Right lobe of liver (tissue), 6 donors: ENCODE measurements at regions not wholly inside any gene's neighbourhood (a gene's known extent, or its start where the extent isn't known, plus 50 kb on each side); places are given as distances from the start of the nearest gene placed in this dataset.
"Not testable (repeated sequence)": the region's sequence is repeated elsewhere in the genome, so short reads cannot be mapped to it uniquely, and the experiment has no call there.

Experiments
- ATAC-seq, 4 donors: fragments of 200-7000 bp; cut with Tn5 transposase; one replicate each; pipeline ENCODE4 v1.9.1; 2020; ENCODE audit warnings: mild to moderate bottlenecking in 4 of 4, moderate library complexity in 4 of 4
- DNase-seq, 3 donors: peaks; one replicate each; pipeline ENCODE4 v3.0.0-alpha.2; 2020
- H3K27ac ChIP-seq, 3 donors: fragments of 200-600 bp; one replicate each; pipeline ENCODE4 v1.8.0; 2022
- H3K27me3 ChIP-seq, 2 donors: fragments of 200-600 bp; one replicate each; pipeline ENCODE4 v1.8.0; 2022
- H3K36me3 ChIP-seq, 4 donors: fragments of 200-600 bp; sonication (generic) in 1 of 4; one replicate each; pipeline versions ENCODE4 v1.5.1 to v1.8.0; 2017 to 2022; ENCODE audit warnings: control low read depth in 1 of 4
- H3K4me1 ChIP-seq, 4 donors: fragments of 200-600 bp; sonication (generic) in 1 of 4; one replicate each; pipeline versions ENCODE4 v1.5.1 to v1.8.0; 2017 to 2022; ENCODE audit warnings: control low read depth in 1 of 4
- H3K4me3 ChIP-seq, 3 donors: fragments of 200-600 bp; one replicate each; pipeline ENCODE4 v1.8.0; 2022
- H3K9me3 ChIP-seq, 4 donors: fragments of 200-600 bp; sonication (generic) in 1 of 4; one replicate each; pipeline versions ENCODE4 v1.5.1 to v1.8.0; 2017 to 2022; ENCODE audit warnings: control low read depth in 1 of 4
- POLR2A ChIP-seq: fragments of 450-650 bp; IDR thresholded peaks from one replicate; pipeline ENCODE4 v1.6.1; 2017; ENCODE audit warnings: antibody characterized with exemption, mild to moderate bottlenecking
- WGBS: methylation state at CpG from one replicate; pipeline ENCODE4 v1.1.6; 2018; ENCODE audit warnings: low coverage, low lambda C conversion rate; ENCODE audit not compliant: insufficient coverage; ENCODE audit errors: missing lambda C conversion rate; 5-methylcytosine and 5-hydroxymethylcytosine counted together
- intact Hi-C, 2 donors: fragments of 100-400 bp; cut with DNase I; formaldehyde crosslinking; loops; one replicate each; pipeline versions ENCODE4 v1.11.2 to v1.14.1; 2022
- TF ChIP-seq, protein P1 (sequence below), 4 donors: fragments of 200-600 bp in 3 of 4; fragments of 450-650 bp in 1 of 4; IDR thresholded peaks; one replicate each; pipeline versions ENCODE4 v1.5.1 to v1.8.0; 2016 to 2022; ENCODE audit warnings: antibody characterized with exemption in 4 of 4, mild to moderate bottlenecking in 2 of 4
- donor health status: DM: no; HTN: yes; CAD: no.
- donor health status: DM: no; HTN: no; CAD: no.
- donor health status: DM: no; HTN: no; CAD: no.
- donor health status: DM: no; HTN: yes; CAD: no.
- donor health status: DM: no; HTN: yes; CAD: no.

DNA sequence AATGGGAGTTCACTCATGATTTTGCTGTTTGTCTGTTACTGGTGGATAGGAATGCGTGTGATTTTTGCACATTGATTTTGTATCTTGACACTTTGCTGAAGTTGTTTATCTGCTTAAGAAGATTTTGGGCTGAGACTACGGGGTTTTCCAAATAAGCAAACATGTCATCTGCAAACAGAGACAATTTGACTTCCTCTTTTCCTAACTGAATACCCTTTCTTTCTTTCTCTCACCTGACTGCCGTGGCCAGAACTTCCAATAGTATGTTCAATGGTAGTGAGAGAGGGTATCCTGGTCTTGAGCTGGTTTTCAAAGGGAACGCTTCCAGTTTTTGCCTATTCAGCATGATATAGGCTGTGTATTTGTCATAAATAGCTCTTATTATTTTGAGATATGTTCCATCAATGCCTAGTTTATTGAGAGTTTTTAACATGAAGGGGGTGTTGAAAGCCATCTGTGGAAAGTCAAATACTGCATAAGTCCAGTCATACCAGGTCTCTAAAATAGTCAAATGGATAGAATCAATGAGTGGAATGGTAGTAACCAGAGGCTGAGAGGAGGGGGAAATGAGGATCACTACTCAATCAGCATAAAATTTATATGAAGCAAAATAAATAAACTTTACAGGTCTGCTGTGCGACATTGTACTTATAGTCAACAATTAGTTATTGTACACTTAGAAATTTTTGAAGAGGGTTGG is 610.4 kb upstream of the ADGRB3 start:
- intact Hi-C loops, result no loop called here
- Histone ChIP-seq H3K4me3 (no peak overlapping the region), H3K27me3 (no peaks in the 10 kb centered on the region), H3K9me3 (no peaks in the 10 kb centered on the region), H3K27ac (no peak overlapping the region), H3K36me3 (no peaks in the 10 kb centered on the region), H3K4me1 (no peaks in the 10 kb centered on the region)
- TF ChIP-seq, protein P1, sequence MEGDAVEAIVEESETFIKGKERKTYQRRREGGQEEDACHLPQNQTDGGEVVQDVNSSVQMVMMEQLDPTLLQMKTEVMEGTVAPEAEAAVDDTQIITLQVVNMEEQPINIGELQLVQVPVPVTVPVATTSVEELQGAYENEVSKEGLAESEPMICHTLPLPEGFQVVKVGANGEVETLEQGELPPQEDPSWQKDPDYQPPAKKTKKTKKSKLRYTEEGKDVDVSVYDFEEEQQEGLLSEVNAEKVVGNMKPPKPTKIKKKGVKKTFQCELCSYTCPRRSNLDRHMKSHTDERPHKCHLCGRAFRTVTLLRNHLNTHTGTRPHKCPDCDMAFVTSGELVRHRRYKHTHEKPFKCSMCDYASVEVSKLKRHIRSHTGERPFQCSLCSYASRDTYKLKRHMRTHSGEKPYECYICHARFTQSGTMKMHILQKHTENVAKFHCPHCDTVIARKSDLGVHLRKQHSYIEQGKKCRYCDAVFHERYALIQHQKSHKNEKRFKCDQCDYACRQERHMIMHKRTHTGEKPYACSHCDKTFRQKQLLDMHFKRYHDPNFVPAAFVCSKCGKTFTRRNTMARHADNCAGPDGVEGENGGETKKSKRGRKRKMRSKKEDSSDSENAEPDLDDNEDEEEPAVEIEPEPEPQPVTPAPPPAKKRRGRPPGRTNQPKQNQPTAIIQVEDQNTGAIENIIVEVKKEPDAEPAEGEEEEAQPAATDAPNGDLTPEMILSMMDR (IDR thresholded peaks at IDR 0.05), result no peak
- no peak for TF ChIP-seq POLR2A
- ATAC-seq, result no peak
- WGBS, result 38% methylated on average over 5 of the region's 5 CpGs
- no peak for DNase-seq

DNA sequence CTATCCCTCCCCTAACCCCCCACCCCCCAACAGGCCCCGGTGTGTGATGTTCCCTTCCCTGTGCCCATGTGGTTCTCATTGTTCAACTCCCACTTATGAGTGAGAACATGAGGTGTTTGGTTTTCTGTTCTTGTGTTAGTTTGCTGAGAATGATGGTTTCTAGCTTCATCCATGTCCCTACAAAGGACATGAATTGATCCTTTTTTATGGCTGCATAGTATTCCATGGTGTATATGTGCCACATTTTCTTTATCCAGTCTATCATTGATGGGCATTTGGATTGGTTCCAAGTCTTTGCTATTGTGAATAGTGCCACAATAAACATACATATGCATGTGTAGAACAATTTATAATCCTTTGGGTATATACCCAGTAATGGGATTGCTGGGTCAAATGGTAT is 612.1 kb upstream of the ADGRB3 start:
- intact Hi-C loops, H3K9me3 ChIP-seq, H3K4me3 ChIP-seq, H3K27me3 ChIP-seq, H3K4me1 ChIP-seq, H3K27ac ChIP-seq, ATAC-seq, DNase-seq, H3K36me3 ChIP-seq: not testable (repeated sequence)
- 75% methylated on average over 1 of the region's 1 CpG for WGBS

DNA sequence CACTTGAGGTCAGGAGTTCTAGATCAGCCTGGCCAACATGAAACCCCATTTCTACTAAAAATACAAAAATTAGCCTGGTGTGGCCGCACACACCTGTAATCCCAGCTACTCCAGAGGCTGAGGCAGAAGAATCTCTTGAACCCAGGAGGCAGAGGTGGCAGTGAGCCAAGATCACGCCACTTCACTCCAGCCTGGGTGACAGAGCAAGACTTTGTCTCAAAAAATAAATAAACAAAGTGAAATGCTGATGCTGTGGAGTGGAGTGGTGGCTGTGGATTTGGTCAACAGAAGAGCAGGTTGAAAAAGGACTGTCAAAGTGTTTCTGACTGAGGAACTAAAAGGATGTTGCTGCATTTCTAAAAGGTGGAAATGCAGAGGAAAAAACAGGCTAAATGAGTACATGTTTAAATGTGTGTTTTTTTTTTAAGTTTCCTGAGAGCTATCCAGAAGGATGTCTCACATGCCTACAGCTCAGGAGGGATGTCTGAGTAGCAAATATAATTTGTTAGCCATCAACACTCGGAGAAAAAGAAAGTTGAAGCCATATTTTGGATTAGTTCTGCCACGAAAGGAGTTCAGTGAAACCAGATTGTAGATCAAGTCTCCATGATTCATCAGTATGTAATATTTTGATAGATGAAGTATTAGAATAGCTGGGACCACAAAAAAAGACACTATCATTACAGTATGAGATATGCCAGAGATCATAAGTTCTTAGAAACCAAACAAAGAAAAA is 621.1 kb upstream of the ADGRB3 start:
- Histone ChIP-seq H3K4me1 (no peaks in the 10 kb centered on the region), H3K4me3 (no peak overlapping the region), H3K27ac (no peak overlapping the region), H3K36me3 (no peaks in the 10 kb centered on the region), H3K27me3 (no peaks in the 10 kb centered on the region), H3K9me3 (no peaks in the 10 kb centered on the region)
- ATAC-seq, result no peak
- WGBS, result 36% methylated on average over 4 of the region's 4 CpGs
- TF ChIP-seq, protein P1 (IDR thresholded peaks at IDR 0.05), result no peak
- no peak for TF ChIP-seq POLR2A
- DNase-seq, result no peak
- intact Hi-C loops, result no loop called here

DNA sequence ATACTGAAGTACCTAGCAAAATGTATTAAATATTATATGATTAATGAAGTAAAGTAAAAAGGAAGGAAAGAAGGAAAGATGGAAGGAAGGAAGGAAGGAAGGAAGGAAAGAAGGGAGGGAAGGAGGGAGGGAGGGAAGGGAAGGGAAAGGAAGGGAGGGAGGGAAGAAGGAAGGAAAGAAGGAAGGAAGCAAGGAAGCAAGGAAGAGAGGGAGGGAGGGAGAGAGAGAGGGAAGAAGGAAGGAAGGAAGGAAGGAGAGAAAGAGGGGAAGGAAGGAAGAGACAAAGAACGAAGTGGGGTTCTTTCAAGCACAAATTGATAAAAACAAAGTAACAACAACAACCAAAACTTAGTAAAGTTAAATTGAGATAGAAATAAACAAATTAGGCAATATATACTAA is 622.3 kb upstream of the ADGRB3 start:
- no peak overlapping the region for H3K4me3 ChIP-seq
- H3K4me1 ChIP-seq, result no peaks in the 10 kb centered on the region
- WGBS, result 21% methylated on average over 1 of the region's 1 CpG
- ATAC-seq (no peak), DNase-seq (no peak)
- intact Hi-C loops, result no loop called here
- no peaks in the 10 kb centered on the region for H3K36me3 ChIP-seq
- no peaks in the 10 kb centered on the region for H3K27me3 ChIP-seq
- TF ChIP-seq, protein P1 (IDR thresholded peaks at IDR 0.05), result no peak
- TF ChIP-seq POLR2A, result no peak
- H3K9me3 ChIP-seq, result no peaks in the 10 kb centered on the region
- no peak overlapping the region for H3K27ac ChIP-seq

DNA sequence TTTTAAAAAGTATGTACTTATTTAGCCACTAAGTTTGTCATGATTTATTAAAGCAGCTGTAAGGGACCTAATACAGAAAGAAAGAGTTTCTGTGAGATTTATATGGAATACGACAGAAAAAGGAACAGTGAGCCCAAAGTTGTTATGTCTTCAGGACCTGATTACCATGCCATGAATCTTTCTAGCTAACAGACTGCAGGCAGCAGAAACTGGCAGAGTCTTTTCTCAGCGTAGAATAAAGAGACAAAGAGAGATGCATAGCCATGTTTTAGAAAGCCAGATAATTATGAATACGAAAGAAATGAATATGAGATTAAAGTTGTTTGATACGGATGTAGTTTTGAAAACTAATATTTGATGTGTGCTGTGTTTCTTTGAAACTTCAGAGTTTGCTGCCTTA is 624.1 kb upstream of the ADGRB3 start:
- intact Hi-C loops, result no loop called here
- TF ChIP-seq, protein P1 (IDR thresholded peaks at IDR 0.05), result no peak
- no peak for TF ChIP-seq POLR2A
- ATAC-seq (no peak), DNase-seq (no peak)
- H3K4me1 ChIP-seq, result no peaks in the 10 kb centered on the region
- no peak overlapping the region for H3K27ac ChIP-seq
- H3K27me3 ChIP-seq, result no peaks in the 10 kb centered on the region
- no peak overlapping the region for H3K4me3 ChIP-seq
- H3K9me3 ChIP-seq, result no peaks in the 10 kb centered on the region
- no peaks in the 10 kb centered on the region for H3K36me3 ChIP-seq
- WGBS, result 55% methylated on average over 4 of the region's 4 CpGs
